Caco-2 (cell line): ENCODE measurements at regions not wholly inside any gene's neighbourhood (a gene's known extent, or its start where the extent isn't known, plus 50 kb on each side); places are given as distances from the start of the nearest gene placed in this dataset.

Source experiments
- BruUV-seq: library from RNA; stranded (reverse); fragments of 400-500 nt; replicated peaks from 2 replicates; lab custom pipeline; 2021; lab: Mats Ljungman, UMichigan
- CTCF ChIA-PET: fragments of 300-600 bp; sonication (Branson Sonifier 250); formaldehyde crosslinking; loops from one replicate; lab custom pipeline; 2022; ENCODE audit warnings: antibody characterized with exemption; lab: Charles Lee
- POLR2A ChIA-PET: fragments of 300-600 bp; sonication (Branson Sonifier 250); formaldehyde crosslinking; loops from one replicate; lab custom pipeline; 2022; ENCODE audit warnings: antibody characterized with exemption; lab: Charles Lee
- DNase-seq, 2 experiments: peaks; one replicate each; pipeline versions ENCODE4 v3.0.0 to v3.0.0-alpha.2; 2020 to 2022
- H3K27me3 ChIP-seq: replicated peaks from 2 replicates; pipeline ENCODE4 v1.6.0; 2011; ENCODE audit warnings: low read length; ENCODE audit not compliant: control insufficient read depth, insufficient read depth
- H3K36me3 ChIP-seq: 2 replicates; pipeline ENCODE4 v1.5.1; 2011; ENCODE audit warnings: low read length; ENCODE audit not compliant: control insufficient read depth, insufficient read depth
- H3K4me1 ChIP-seq: fragments of 250-450 bp; sonication (Bioruptor Pico); 2 replicates; pipeline ENCODE4 v1.5.1; 2020; ENCODE audit warnings: mild to moderate bottlenecking
- H3K4me3 ChIP-seq: 2 replicates; pipeline ENCODE4 v1.5.1; 2011; ENCODE audit warnings: low read depth, mild to moderate bottlenecking, control low read depth, low read length
- H3K9me3 ChIP-seq: fragments of 250-450 bp; sonication (Bioruptor Pico); 2 replicates; pipeline ENCODE4 v1.5.1; 2020; ENCODE audit warnings: mild to moderate bottlenecking, moderate library complexity
- H3K27ac Mint-ChIP-seq: one replicate; pipeline ENCODE4 v1.8.0; 2022; ENCODE audit warnings: mixed read lengths; ENCODE audit not compliant: unreplicated experiment
- H3K27me3 Mint-ChIP-seq: one replicate; pipeline ENCODE4 v1.8.0; 2022; ENCODE audit warnings: mixed read lengths; ENCODE audit not compliant: insufficient read depth, unreplicated experiment
- H3K36me3 Mint-ChIP-seq: one replicate; pipeline ENCODE4 v1.8.0; 2022; ENCODE audit warnings: mild to moderate bottlenecking, mixed read lengths; ENCODE audit not compliant: insufficient read depth, unreplicated experiment
- H3K4me1 Mint-ChIP-seq: one replicate; pipeline ENCODE4 v1.8.0; 2022; ENCODE audit warnings: low read depth, mixed read lengths; ENCODE audit not compliant: unreplicated experiment
- H3K4me3 Mint-ChIP-seq: one replicate; pipeline ENCODE4 v1.8.0; 2022; ENCODE audit warnings: mild to moderate bottlenecking, moderate library complexity, mixed read lengths; ENCODE audit not compliant: unreplicated experiment
- H3K9me3 Mint-ChIP-seq: one replicate; pipeline ENCODE4 v1.8.0; 2022; ENCODE audit warnings: mixed read lengths; ENCODE audit not compliant: unreplicated experiment
- CTCF ChIP-seq, 2 experiments: fragments of 200-600 bp in 1 of 2; IDR thresholded peaks; 1 replicate in 1 of 2; 2 replicates in 1 of 2; pipeline versions ENCODE4 v1.5.1 to v1.8.0; 2011 to 2022; ENCODE audit warnings: antibody characterized with exemption in 1 of 2, control low read depth in 1 of 2, inconsistent platforms in 1 of 2, low read depth in 1 of 2, low read length in 1 of 2, mild to moderate bottlenecking in 1 of 2, moderate library complexity in 1 of 2; ENCODE audit not compliant: insufficient read depth in 1 of 2, severe bottlenecking in 1 of 2, unreplicated experiment in 1 of 2
- intact Hi-C: fragments of 100-400 bp; cut with micrococcal nuclease; formaldehyde crosslinking; loops from one replicate; pipeline ENCODE4 v1.10.0; 2022; ENCODE audit not compliant: unreplicated experiment

- Histone ChIP-seq H3K9me3 (no peaks in the 10 kb centered on the region), H3K4me3 (no peak overlapping the region), H3K36me3 (no peaks in the 10 kb centered on the region), H3K27me3 (no peaks in the 10 kb centered on the region), H3K4me1 (no peaks in the 10 kb centered on the region)
- H3K27me3 Mint-ChIP-seq = no peaks in the 10 kb centered on the region
- ChIA-PET CTCF (no interaction called here), POLR2A (no interaction called here)
- intact Hi-C loops = no loop called here
- no TSS peak for BruUV-seq
- H3K4me1 Mint-ChIP-seq = no peaks in the 10 kb centered on the region
- H3K9me3 Mint-ChIP-seq = no peaks in the 10 kb centered on the region
- H3K4me3 Mint-ChIP-seq = no peak overlapping the region
- DNase-seq = no peak
- H3K36me3 Mint-ChIP-seq = no peaks in the 10 kb centered on the region
- no peak overlapping the region for H3K27ac Mint-ChIP-seq
- TF ChIP-seq CTCF (IDR thresholded peaks at IDR 0.05; ENCODE audit: insufficient read depth in 1 of 2, low read depth in 1 of 2, low read length in 1 of 2, severe bottlenecking in 1 of 2, unreplicated experiment in 1 of 2) = no peak
Measured at GRCh38 chr18:71541643-71542042, 1002.5 kb downstream of the CBLN2 start.

- intact Hi-C loops = no loop called here
- BruUV-seq = no TSS peak
- Histone ChIP-seq H3K9me3 (no peaks in the 10 kb centered on the region), H3K36me3 (no peaks in the 10 kb centered on the region), H3K4me1 (no peaks in the 10 kb centered on the region), H3K27me3 (no peaks in the 10 kb centered on the region), H3K4me3 (no peak overlapping the region)
- no peak for TF ChIP-seq CTCF (IDR thresholded peaks at IDR 0.05; ENCODE audit: insufficient read depth in 1 of 2, low read depth in 1 of 2, low read length in 1 of 2, severe bottlenecking in 1 of 2, unreplicated experiment in 1 of 2)
- Mint-ChIP-seq H3K4me1 (no peaks in the 10 kb centered on the region), H3K36me3 (no peaks in the 10 kb centered on the region), H3K4me3 (no peak overlapping the region), H3K9me3 (no peaks in the 10 kb centered on the region), H3K27ac (no peak overlapping the region), H3K27me3 (no peaks in the 10 kb centered on the region)
- POLR2A ChIA-PET = no interaction called here
- no peak for DNase-seq
- CTCF ChIA-PET = no interaction called here
Measured at GRCh38 chr18:71529703-71530303, 1014.3 kb downstream of the CBLN2 start.

GRCh38 chr18:71523483-71524435 lies 1020.4 kb downstream of the CBLN2 start:
- Histone ChIP-seq H3K4me3 (no peak overlapping the region), H3K27me3 (no peaks in the 10 kb centered on the region), H3K9me3 (no peaks in the 10 kb centered on the region), H3K4me1 (no peaks in the 10 kb centered on the region), H3K36me3 (no peaks in the 10 kb centered on the region)
- Mint-ChIP-seq H3K27ac (no peak overlapping the region), H3K27me3 (no peaks in the 10 kb centered on the region), H3K36me3 (no peaks in the 10 kb centered on the region), H3K4me3 (no peak overlapping the region), H3K9me3 (no peaks in the 10 kb centered on the region), H3K4me1 (no peaks in the 10 kb centered on the region)
- CTCF ChIA-PET = no interaction called here
- DNase-seq = no peak
- BruUV-seq = no TSS peak
- intact Hi-C loops = no loop called here
- POLR2A ChIA-PET = no interaction called here
- TF ChIP-seq CTCF (IDR thresholded peaks at IDR 0.05; ENCODE audit: insufficient read depth in 1 of 2, low read depth in 1 of 2, low read length in 1 of 2, severe bottlenecking in 1 of 2, unreplicated experiment in 1 of 2) = no peak
